DMS 273 treated with DMSO at 0.1 percent for 48 hours (cell line): ENCODE measurements at regions not wholly inside any gene's neighbourhood (a gene's known extent, or its start where the extent isn't known, plus 50 kb on each side); places are given as distances from the start of the nearest gene placed in this dataset.

Source experiments
- DNase-seq: peaks from one replicate; lab custom pipeline; 2025; lab: John Stamatoyannopoulos, UW

- no peak for DNase-seq
Observed at GRCh38 chr6:28736121-28736520, 187.7 kb downstream of the TRIM27 start.

DNA sequence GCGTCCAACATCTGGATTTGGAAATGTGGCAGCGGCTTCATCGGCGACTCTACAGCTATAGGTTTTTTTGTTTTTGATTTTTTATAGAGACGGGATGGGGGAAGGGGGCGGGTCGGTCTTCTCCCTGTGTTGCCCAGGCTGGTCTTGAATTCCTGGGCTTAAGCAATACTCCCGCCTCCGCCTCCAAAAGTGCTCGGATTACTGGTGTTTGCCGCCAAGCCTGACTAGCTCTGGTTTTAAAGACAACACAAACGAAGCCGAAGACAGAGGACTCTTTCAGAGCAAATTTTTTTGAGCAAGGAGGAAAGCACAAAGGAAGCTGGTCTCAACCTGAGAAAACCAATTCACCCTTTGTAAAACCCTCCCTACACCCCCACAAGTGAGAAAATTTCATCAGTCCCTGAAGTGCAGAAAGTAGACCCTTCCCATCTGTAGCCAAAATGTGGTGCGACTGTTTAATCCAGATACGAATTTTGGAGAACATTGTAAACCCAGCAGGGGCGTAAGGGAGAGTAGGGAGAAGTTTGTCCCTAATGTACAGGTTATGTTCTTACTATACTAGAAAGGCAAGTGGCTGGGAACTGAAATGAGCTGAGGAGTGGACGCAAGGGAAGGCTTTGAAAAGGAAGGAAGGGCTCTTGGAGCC, 185.9 kb downstream of the TRIM27 start:
- no peak for DNase-seq

GRCh38 chr6:28738396-28738765, 185.4 kb downstream of the TRIM27 start:
- DNase-seq, result no peak

DNA sequence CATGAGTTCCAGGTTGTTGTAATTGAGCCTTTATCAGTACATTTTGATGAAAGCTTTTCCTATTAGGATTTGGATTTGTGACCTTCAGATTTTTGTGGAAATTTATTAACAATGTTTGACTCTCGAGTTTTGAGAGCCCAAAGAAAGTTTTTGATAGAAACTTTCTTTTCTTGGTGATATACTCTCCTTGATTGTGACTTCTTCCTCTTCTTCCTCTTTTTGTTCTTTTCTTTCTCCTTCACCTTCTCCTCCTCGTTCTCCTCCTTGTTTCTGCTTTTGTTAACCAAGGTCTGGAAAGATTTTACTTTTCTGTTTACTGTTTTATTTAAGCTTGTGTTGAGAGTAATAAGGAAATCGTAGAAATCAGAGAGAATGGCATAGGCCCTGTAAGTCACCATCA, 182.4 kb downstream of the TRIM27 start:
- no peak for DNase-seq

DNA sequence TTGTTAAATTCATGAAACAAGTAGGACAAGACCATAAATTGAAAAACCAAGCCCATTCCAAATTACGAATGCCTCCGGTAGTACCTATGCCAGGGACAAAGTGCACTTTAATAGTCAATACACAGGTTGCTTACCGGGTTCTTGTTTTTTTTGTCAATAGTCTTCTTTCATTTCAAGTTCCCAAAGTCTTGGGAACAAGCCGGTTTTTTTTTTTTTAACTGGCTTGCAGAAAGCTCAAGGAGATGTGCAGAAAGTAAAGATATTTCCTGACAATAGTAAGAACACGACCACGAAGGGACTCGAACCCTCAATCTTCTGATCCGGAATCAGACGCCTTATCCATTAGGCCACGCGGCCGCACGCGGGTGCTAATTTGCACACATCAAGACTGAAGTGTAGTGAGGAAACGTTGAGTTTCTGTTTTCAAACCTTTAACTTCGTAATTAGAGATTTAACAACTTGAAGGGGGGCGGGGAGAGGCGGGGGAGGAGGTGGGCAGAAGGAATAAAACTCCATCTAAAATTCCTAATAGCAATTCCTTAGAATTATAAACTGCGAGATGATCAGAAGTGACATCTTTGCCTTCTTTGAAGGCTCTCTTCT, 181.0 kb downstream of the TRIM27 start:
- peak; percentile 84 for DNase-seq

DNA sequence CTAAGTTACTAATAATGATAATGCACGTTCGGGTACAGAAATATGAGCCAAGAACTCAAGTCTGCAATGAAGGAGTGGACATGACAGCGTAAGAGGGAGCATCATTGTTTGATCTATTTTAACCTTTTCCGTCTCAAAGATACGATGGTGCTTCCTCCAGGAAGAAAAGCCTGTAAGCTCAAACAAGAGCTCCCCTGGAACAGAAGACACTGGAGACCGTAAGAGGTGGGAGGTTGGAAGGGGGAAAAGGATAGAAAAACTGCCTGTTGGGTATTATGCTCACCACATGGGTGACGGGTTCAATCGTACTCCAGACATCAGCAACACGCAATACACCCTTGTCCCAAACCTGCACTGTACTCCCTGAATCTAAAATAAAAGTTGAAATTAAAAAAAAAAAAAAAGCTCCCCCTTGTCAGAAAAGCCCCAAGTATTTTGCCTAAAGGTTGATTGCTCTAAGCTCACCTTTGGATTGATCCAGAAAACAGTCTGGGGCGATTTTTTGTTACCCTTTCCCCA, 180.5 kb downstream of the TRIM27 start:
- no peak for DNase-seq

GRCh38 chr6:28747083-28747630, 176.6 kb downstream of the TRIM27 start:
- no peak for DNase-seq

GRCh38 chr6:28747631-28748157, 176.1 kb downstream of the TRIM27 start:
- peak; percentile 96 for DNase-seq

- no peak for DNase-seq
Observed at GRCh38 chr6:28748192-28748591, 175.6 kb downstream of the TRIM27 start.

DNA sequence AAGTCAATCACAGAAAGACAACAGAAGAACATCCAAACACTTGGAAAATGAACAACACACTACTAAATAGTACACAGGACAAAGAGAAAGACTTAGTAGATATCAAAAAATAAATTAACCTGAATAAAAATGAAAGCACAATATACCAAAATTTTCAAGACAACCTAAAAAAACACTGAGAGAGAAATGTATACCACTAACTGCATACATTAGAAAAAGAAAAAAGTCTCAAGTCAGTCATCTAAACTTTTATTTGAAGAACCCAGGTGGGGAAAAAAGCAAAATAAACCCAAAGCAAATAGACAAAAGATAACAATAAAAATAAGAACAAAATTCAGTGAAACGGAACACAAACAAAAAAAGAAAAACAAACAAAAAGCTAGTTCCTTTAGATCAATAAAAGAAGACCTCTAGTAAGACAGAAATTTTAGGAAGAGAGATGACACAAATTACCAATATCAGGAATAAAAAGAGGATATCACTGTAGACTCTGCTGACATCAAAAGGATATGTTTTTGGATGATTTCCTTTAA, 172.8 kb downstream of the TRIM27 start:
- DNase-seq, result no peak

- DNase-seq, result no peak
Observed at GRCh38 chr6:28751514-28751913, 172.3 kb downstream of the TRIM27 start.

GRCh38 chr6:28751963-28752350, 171.8 kb downstream of the TRIM27 start:
- no peak for DNase-seq

DNA sequence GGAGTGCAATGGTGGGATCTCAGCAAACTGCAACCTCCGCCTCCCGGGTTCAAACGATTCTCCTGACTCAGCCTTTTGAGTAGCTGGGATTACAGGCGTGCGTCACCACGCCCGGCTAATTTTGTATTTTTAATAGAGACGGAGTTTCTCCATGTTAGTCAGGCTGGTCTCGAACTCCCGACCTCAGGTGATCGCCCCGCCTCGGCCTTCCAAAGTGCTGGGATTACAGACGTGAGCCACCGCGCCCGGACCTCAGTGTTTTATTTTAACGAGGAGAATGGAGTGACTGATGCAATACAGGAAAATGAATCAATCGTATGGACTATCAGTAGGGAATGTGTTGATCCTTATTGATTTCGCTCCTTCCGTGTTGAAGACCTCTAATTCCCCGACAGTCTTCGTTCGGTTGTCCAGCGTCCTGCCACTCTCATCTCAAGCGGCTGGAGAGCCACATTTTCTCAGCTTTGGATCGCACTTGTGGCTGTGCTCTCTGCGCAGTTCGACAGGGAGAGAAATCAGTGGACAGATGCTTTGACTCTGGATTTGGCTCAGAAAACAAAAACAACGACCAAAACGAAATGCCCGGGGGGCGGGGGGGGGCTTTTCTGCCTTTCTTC, 166.2 kb downstream of the TRIM27 start:
- peak; percentile 92 for DNase-seq

DNA sequence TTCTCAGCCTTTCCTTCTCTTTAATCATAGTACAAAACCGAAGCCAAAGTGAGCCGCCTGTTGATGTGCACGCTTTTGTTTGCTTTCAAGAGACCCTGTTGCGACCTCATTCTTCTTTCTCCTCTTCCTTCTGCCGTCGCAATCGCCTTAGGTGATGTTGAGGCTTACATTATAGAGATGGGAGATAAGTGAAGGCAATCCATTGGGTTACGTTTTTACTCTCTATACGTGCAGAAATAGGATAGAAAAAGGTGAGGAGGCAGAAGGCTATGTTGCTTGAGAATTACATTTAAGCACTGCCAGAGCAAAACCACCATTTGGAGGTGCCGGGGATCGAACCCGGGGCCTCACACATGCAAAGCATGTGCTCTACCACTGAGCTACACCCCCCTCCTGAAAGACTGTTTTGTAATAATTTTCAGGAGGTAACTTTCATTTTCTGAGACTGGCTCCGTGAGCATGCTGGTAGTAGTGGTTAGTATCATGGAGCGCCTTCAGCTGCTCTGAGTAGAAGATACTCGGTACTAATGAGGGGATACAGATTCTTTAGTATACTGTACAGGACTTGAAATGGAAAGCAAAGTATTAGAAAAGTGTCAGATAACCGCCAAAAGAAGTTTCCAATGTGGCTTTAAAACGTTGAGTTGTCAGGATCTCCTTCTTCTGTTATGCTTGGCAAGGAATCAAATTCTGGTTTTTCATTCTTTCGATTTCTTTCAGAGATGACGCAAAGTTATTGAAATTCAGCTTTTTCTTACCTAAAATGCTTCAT, 165.6 kb downstream of the TRIM27 start:
- DNase-seq, result peak; percentile 93

- no peak for DNase-seq
Observed at GRCh38 chr6:28758818-28759235, 165.0 kb downstream of the TRIM27 start.

DNA sequence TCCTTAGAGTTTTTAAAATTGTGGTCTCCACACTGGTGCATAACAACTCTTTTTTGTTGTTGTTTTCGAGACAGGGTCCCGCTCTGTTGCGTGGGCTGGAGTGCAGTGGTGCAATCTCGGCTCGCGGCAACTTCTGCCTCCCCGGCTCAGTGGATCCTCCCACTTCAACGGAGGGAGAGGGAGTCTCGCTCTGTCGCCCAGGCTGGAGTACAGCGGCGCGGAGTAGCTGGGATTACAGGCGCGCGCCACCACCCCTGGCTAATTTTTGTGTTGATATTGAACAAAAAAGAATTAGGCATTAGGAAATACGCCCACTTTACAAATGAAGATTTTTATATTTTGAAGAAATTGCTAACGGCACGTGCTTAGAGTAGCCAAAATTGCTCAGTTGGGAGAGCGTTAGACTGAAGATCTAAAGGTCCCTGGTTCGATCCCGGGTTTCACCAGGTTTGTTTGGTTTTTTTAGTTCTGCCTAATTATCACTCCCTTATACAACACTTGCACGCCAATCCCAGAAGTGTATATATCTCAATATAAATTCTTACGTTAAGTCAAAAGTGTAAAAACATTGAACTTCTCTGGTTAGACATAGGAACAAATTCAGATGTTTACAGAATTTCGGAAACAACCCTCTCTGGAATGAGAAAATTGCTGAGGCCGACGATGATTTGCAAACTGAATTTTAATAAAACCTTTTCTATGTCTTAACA, 159.6 kb downstream of the TRIM27 start:
- no peak for DNase-seq

GRCh38 chr6:28764761-28765282, 159.0 kb downstream of the TRIM27 start:
- no peak for DNase-seq

DNA sequence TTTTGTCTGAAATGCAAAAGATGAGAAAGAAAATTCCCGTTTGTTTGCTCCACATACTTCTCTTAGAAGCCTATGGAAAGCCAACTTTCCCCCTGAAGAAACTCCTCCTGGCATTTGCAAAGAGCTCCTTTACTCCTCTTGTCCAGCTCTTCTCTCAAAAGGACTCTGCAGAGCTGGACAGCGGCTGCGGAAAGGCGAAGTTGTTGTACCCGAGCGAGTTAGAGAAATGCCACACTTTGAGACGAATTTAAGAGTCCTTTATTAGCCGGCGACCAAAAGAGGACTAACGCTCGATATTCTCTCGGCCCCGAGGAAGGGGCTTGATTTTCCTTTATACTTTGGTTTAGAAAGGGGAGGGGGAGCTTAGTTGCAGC, 157.8 kb downstream of the TRIM27 start:
- no peak for DNase-seq

- no peak for DNase-seq
Observed at GRCh38 chr6:28766426-28766825, 157.4 kb downstream of the TRIM27 start.

DNA sequence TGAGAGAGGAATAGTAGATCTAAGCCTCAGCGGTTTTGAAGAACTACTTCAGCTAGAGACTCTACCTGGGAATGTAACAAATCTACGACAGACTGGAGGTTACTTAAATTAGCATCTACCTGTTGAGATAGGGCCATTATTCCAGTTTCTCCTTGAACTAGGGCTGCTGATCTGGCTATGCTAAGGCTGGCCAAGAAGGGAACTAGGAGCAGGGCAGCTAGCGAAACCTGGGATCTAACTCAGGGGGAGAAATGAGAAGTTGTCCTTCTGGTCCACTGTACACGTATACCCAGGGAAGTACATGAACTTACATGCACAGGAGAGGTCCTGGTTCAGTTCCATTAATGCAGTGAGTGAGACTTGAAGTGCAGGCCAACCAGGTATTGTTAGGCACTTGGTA, 156.7 kb downstream of the TRIM27 start:
- no peak for DNase-seq

- DNase-seq, result no peak
Observed at GRCh38 chr6:28767691-28768090, 156.1 kb downstream of the TRIM27 start.
